ENCODE measurements at regions not wholly inside any gene's neighbourhood (a gene's known extent, or its start where the extent isn't known, plus 50 kb on each side); places are given as distances from the start of the nearest gene placed in this dataset.

GRCh38 chr12:124718458-124718857 lies 145.2 kb downstream of the SCARB1 start:
- Histone ChIP-seq H3K36me3 (ENCODE audit: control insufficient read depth in 1 of 2, insufficient read depth in 2 of 2, low read length in 1 of 2) (no peaks in the 10 kb centered on the region), H3K9me3 (ENCODE audit: control insufficient read depth, low read length) (no peaks in the 10 kb centered on the region), H3K27ac (ENCODE audit: low read depth in 1 of 2, low read length in 2 of 2) (no peak overlapping the region), H3K27me3 (ENCODE audit: control insufficient read depth in 1 of 2, insufficient read depth in 2 of 2, low read length in 1 of 2) (no peaks in the 10 kb centered on the region), H3K4me3 (ENCODE audit: low read length in 2 of 2) (no peak overlapping the region), H3K4me1 (ENCODE audit: control insufficient read depth in 1 of 2, insufficient read depth in 2 of 2, low read length in 2 of 2) (peaks cover 0 to 2% of the 10 kb centered on the region in 2 donors)
- intact Hi-C loops (cut with DNase I) = no loop called here
- no peak for DNase-seq
- no peak for ATAC-seq (ENCODE audit: low FRiP score)
- 93 to 94% methylated on average over 8 of the region's 8 CpGs for WGBS, 2 donors

DNA sequence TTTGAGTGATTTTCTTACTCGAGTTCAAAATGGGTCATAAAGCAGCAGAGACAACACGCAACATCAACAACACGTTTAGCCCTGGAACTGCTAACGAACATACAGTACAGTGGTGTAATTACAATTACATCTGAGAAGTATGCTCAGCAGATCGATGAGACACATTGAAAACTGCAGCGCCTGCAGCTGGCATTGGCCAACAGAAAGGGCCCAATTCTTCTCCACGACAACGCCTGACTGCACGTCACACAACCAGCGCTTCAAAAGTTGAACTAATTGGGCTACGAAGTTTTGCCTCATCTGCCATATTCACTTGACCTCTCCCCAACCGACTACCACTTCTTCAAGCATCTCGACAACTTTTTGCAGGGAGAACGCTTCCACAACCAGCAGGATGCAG lies 145.6 kb downstream of the SCARB1 start:
- 93 to 95% methylated on average over 14 of the region's 14 CpGs for WGBS, 2 donors
- H3K36me3 ChIP-seq (ENCODE audit: control insufficient read depth in 1 of 2, insufficient read depth in 2 of 2, low read length in 1 of 2) = no peaks in the 10 kb centered on the region
- ATAC-seq (ENCODE audit: low FRiP score) = no peak
- no peaks in the 10 kb centered on the region for H3K27me3 ChIP-seq (ENCODE audit: control insufficient read depth in 1 of 2, insufficient read depth in 2 of 2, low read length in 1 of 2)
- no peaks in the 10 kb centered on the region for H3K9me3 ChIP-seq (ENCODE audit: control insufficient read depth, low read length)
- no peak overlapping the region for H3K27ac ChIP-seq (ENCODE audit: low read depth in 1 of 2, low read length in 2 of 2)
- intact Hi-C loops (cut with DNase I) = no loop called here
- H3K4me1 ChIP-seq (ENCODE audit: control insufficient read depth in 1 of 2, insufficient read depth in 2 of 2, low read length in 2 of 2) = peaks cover 0 to 2% of the 10 kb centered on the region in 2 donors
- no peak overlapping the region for H3K4me3 ChIP-seq (ENCODE audit: low read length in 2 of 2)
- no peak for DNase-seq

DNA sequence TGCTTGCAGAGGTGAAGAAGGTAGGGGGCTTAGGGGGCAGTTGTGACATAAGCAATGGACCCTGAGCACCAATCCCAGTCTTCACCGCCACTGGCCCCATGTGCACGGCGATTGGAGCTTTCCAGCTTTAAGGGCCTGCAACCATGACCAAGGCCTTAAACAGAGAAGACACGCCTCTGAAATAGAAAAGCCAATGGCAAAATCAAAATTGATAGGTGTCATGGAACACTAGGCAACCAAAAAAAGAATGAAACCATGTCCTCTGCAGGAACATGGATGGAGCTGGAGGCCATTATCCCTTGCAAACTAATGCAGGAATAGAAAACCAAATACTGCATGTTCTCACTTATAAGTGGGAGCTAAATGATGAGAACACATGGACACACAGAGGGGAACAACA lies 146.3 kb downstream of the SCARB1 start:
- no peak overlapping the region for H3K27ac ChIP-seq (ENCODE audit: low read depth in 1 of 2, low read length in 2 of 2)
- H3K9me3 ChIP-seq (ENCODE audit: control insufficient read depth, low read length) = no peaks in the 10 kb centered on the region
- no peaks in the 10 kb centered on the region for H3K36me3 ChIP-seq (ENCODE audit: control insufficient read depth in 1 of 2, insufficient read depth in 2 of 2, low read length in 1 of 2)
- 97 to 98% methylated on average over 4 of the region's 4 CpGs for WGBS, 2 donors
- intact Hi-C loops (cut with DNase I) = no loop called here
- H3K4me3 ChIP-seq (ENCODE audit: low read length in 2 of 2) = no peak overlapping the region
- ATAC-seq (ENCODE audit: low FRiP score) (no peak), DNase-seq (no peak)
- H3K4me1 ChIP-seq (ENCODE audit: control insufficient read depth in 1 of 2, insufficient read depth in 2 of 2, low read length in 2 of 2) = peaks cover 0 to 2% of the 10 kb centered on the region in 2 donors
- H3K27me3 ChIP-seq (ENCODE audit: control insufficient read depth in 1 of 2, insufficient read depth in 2 of 2, low read length in 1 of 2) = no peaks in the 10 kb centered on the region

GRCh38 chr12:124716208-124717130 lies 147.2 kb downstream of the SCARB1 start:
- H3K4me3 ChIP-seq (ENCODE audit: low read length in 2 of 2) = no peak overlapping the region
- DNase-seq (no peak), ATAC-seq (ENCODE audit: low FRiP score) (no peak)
- H3K27me3 ChIP-seq (ENCODE audit: control insufficient read depth in 1 of 2, insufficient read depth in 2 of 2, low read length in 1 of 2) = no peaks in the 10 kb centered on the region
- H3K27ac ChIP-seq (ENCODE audit: low read depth in 1 of 2, low read length in 2 of 2) = no peak overlapping the region
- intact Hi-C loops (cut with DNase I) = no loop called here
- H3K4me1 ChIP-seq (ENCODE audit: control insufficient read depth in 1 of 2, insufficient read depth in 2 of 2, low read length in 2 of 2) = peaks cover 0 to 2% of the 10 kb centered on the region in 2 donors
- H3K9me3 ChIP-seq (ENCODE audit: control insufficient read depth, low read length) = no peaks in the 10 kb centered on the region
- 91 to 94% methylated on average over 22 of the region's 22 CpGs for WGBS, 2 donors
- no peaks in the 10 kb centered on the region for H3K36me3 ChIP-seq (ENCODE audit: control insufficient read depth in 1 of 2, insufficient read depth in 2 of 2, low read length in 1 of 2)

DNA sequence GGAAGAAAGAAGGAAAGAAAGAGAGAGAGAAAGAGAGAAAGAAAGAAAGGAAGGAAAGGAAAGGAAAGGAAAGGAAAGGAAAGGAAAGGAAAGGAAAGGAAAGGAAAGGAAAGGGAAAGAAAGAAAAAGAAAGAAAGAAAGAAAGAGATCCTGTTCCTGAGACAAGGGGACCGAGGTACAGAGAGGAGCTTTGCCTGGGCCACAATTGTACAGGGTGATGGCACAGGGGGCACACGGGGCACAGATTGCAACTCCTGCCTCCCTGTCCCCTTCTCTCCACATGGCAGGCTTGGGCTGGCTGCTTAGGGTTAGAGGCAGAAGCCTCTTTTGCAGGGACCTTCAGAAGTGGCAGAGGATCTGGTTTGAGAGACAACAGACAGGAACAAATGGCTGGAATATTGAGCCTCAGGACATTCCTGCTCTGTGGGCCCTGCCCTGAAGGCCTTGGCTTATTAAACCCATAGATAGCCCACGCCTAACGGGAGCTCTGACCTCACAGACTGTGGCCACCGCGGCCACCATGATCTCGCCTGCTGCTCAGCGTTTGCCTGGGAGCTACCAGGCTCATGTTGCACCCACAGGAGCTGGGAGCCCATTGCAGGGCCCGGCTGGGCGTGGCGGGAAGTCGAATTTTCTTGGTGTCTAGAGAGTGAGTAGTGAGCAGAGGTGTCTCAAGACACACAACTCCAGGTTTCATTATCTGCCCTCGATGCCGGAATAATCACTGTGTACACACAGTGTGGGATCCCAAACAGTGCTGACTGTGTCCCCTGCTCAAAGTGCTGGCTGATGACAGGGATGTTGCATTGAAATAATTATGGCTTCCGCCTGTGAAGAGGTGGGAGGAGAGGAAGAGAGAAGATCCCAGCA lies 147.9 kb upstream of the NCOR2 start:
- 89 to 90% methylated on average over 15 of the region's 15 CpGs for WGBS, 2 donors
- Histone ChIP-seq H3K9me3 (ENCODE audit: control insufficient read depth, low read length) (no peaks in the 10 kb centered on the region), H3K27ac (ENCODE audit: low read depth in 1 of 2, low read length in 2 of 2) (no peak overlapping the region), H3K27me3 (ENCODE audit: control insufficient read depth in 1 of 2, insufficient read depth in 2 of 2, low read length in 1 of 2) (no peaks in the 10 kb centered on the region), H3K4me3 (ENCODE audit: low read length in 2 of 2) (no peak overlapping the region), H3K4me1 (ENCODE audit: control insufficient read depth in 1 of 2, insufficient read depth in 2 of 2, low read length in 2 of 2) (no peaks in the 10 kb centered on the region), H3K36me3 (ENCODE audit: control insufficient read depth in 1 of 2, insufficient read depth in 2 of 2, low read length in 1 of 2) (no peaks in the 10 kb centered on the region)
- no peak for DNase-seq
- no peak for ATAC-seq (ENCODE audit: low FRiP score)
- intact Hi-C loops (cut with DNase I) = no loop called here

- Histone ChIP-seq H3K4me3 (ENCODE audit: low read length in 2 of 2) (no peak overlapping the region), H3K27me3 (ENCODE audit: control insufficient read depth in 1 of 2, insufficient read depth in 2 of 2, low read length in 1 of 2) (no peaks in the 10 kb centered on the region), H3K4me1 (ENCODE audit: control insufficient read depth in 1 of 2, insufficient read depth in 2 of 2, low read length in 2 of 2) (no peaks in the 10 kb centered on the region), H3K9me3 (ENCODE audit: control insufficient read depth, low read length) (no peaks in the 10 kb centered on the region), H3K27ac (ENCODE audit: low read depth in 1 of 2, low read length in 2 of 2) (peak overlapping the region in 1 of 2 donors; percentile 27), H3K36me3 (ENCODE audit: control insufficient read depth in 1 of 2, insufficient read depth in 2 of 2, low read length in 1 of 2) (no peaks in the 10 kb centered on the region)
- ATAC-seq (ENCODE audit: low FRiP score) (peak; percentile 65), DNase-seq (peak in 1 of 2 donors; percentile 80)
- intact Hi-C loops (cut with DNase I) = no loop called here
- WGBS, 2 donors = 22 to 46% methylated on average over 17 of the region's 17 CpGs
These were observed 146.1 kb upstream of the NCOR2 start for GRCh38 chr12:124713436-124714082.

DNA sequence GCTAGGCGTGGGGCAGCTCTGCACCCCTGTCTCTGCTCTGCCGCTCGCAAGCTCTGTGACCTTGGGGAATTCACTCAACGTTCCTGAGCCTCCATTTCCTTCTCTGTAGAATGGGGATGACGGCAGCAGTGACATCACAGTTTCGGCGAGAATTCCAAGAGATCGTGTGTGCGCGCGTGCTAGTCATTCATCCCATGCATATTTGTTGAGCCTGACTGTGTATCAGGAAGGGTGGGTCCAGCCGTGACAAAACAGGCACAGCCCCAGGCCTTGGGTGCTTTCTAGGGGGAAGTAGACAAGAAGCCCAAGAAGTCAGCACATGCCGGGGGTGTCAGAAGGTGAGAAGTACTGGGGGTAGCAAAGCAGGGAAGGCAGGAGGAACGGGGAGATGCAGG lies 145.6 kb upstream of the NCOR2 start:
- peak; percentile 49 for ATAC-seq (ENCODE audit: low FRiP score)
- Histone ChIP-seq H3K4me3 (ENCODE audit: low read length in 2 of 2) (no peak overlapping the region), H3K36me3 (ENCODE audit: control insufficient read depth in 1 of 2, insufficient read depth in 2 of 2, low read length in 1 of 2) (no peaks in the 10 kb centered on the region), H3K9me3 (ENCODE audit: control insufficient read depth, low read length) (no peaks in the 10 kb centered on the region), H3K27ac (ENCODE audit: low read depth in 1 of 2, low read length in 2 of 2) (no peak overlapping the region), H3K27me3 (ENCODE audit: control insufficient read depth in 1 of 2, insufficient read depth in 2 of 2, low read length in 1 of 2) (no peaks in the 10 kb centered on the region), H3K4me1 (ENCODE audit: control insufficient read depth in 1 of 2, insufficient read depth in 2 of 2, low read length in 2 of 2) (no peaks in the 10 kb centered on the region)
- 75 to 82% methylated on average over 14 of the region's 14 CpGs for whole genome bisulfite sequencing, 2 donors
- peak; percentile 82 to 89 for DNase-seq
- intact Hi-C loops (cut with DNase I) = no loop called here

DNA sequence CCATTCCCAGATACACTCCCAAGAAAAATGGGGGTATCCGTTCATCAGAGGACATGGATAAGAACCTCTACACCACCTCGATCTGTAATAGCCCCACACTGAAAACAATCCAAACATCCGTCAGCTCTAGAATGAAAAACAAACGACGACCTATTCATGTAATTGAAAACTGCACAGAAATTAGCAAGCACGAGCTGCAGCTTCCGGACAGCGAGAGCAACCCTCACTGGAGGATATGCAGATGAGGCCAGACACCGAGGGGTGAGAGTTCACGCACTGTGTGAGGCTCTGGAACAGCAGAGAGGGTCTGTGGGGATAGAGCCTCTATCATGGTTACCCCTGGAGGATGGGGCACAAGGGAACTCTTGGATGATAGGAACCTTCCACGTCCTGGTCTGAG lies 143.9 kb upstream of the NCOR2 start:
- intact Hi-C loops (cut with DNase I) = no loop called here
- ATAC-seq (ENCODE audit: low FRiP score) = no peak
- WGBS, 2 donors = 81 to 86% methylated on average over 11 of the region's 11 CpGs

More for the DNA sequence above, 143.9 kb upstream of the NCOR2 start:
- H3K36me3 ChIP-seq (ENCODE audit: control insufficient read depth in 1 of 2, insufficient read depth in 2 of 2, low read length in 1 of 2) = no peaks in the 10 kb centered on the region
- H3K27ac ChIP-seq (ENCODE audit: low read depth in 1 of 2, low read length in 2 of 2) = no peak overlapping the region
- no peaks in the 10 kb centered on the region for H3K27me3 ChIP-seq (ENCODE audit: control insufficient read depth in 1 of 2, insufficient read depth in 2 of 2, low read length in 1 of 2)
- DNase-seq = no peak
- H3K4me1 ChIP-seq (ENCODE audit: control insufficient read depth in 1 of 2, insufficient read depth in 2 of 2, low read length in 2 of 2) = no peaks in the 10 kb centered on the region
- no peak overlapping the region for H3K4me3 ChIP-seq (ENCODE audit: low read length in 2 of 2)
- H3K9me3 ChIP-seq (ENCODE audit: control insufficient read depth, low read length) = no peaks in the 10 kb centered on the region

Measured in aorta (tissue), 5 donors.